Stimulated activated CD8-positive, alpha-beta memory T cell treated with anti-CD3 and anti-CD28 coated beads, Interleukin-15, amount 100 ng/mL, for 4 hours (primary cell): ENCODE measurements at regions not wholly inside any gene's neighbourhood (a gene's known extent, or its start where the extent isn't known, plus 50 kb on each side); places are given as distances from the start of the nearest gene placed in this dataset.

ENCODE experiments used
- DNase-seq, 2 donors: peaks; one replicate each; pipeline ENCODE4 v3.0.0-alpha.2; 2020; ENCODE audit warnings: low read depth in 2 of 2

- DNase-seq, result no peak
Measured at GRCh38 chr22:49119551-49119952, 708.1 kb downstream of the BRD1 start.

- DNase-seq, result no peak
Measured at GRCh38 chr22:49118065-49118464, 709.6 kb downstream of the BRD1 start.

- no peak for DNase-seq
Measured at GRCh38 chr22:49117486-49117885, 710.2 kb downstream of the BRD1 start.

- no peak for DNase-seq
Measured at GRCh38 chr22:49116486-49117120, 711.1 kb downstream of the BRD1 start.

DNA sequence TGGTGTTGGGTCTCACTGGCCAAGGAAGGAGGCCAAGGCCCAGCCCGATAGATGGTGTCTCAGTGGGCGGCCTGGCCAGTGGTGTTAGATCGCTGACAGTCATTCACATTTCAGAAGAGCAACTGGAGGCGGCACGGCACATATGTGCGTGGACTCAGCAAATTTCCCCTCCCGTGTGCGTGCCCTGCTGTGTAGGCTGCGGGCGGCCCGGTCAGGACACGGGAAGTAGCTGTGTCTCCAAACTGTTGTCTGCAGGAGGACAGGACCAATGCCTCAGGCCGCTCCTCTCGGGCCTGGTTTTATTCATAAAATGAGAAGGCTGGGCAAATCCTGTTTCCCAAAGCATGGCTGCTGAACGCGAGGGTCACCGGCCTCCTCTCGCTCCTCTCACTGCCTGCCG lies 711.7 kb downstream of the BRD1 start:
- DNase-seq, result no peak

DNA sequence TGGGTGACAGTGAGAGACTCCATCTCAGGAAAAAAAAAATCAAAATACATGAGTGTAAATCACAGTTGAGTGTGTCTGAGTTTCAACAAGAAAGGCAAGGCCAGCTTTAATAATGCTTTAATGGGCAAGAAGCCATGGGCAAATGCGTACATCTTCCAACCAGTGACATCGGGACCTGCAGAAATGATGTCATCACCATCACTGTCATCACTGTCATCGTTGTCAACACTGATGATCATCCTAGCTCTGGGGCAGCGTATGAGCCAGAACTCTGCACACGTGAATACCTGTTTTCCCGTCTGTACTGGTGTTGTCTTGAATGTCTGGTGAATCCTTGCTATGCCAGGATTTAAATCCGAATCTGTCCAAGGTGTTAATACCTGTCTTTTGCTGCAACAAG lies 712.5 kb downstream of the BRD1 start:
- DNase-seq, result no peak

- DNase-seq, result no peak
Measured at GRCh38 chr22:49113758-49114157, 713.9 kb downstream of the BRD1 start.

DNA sequence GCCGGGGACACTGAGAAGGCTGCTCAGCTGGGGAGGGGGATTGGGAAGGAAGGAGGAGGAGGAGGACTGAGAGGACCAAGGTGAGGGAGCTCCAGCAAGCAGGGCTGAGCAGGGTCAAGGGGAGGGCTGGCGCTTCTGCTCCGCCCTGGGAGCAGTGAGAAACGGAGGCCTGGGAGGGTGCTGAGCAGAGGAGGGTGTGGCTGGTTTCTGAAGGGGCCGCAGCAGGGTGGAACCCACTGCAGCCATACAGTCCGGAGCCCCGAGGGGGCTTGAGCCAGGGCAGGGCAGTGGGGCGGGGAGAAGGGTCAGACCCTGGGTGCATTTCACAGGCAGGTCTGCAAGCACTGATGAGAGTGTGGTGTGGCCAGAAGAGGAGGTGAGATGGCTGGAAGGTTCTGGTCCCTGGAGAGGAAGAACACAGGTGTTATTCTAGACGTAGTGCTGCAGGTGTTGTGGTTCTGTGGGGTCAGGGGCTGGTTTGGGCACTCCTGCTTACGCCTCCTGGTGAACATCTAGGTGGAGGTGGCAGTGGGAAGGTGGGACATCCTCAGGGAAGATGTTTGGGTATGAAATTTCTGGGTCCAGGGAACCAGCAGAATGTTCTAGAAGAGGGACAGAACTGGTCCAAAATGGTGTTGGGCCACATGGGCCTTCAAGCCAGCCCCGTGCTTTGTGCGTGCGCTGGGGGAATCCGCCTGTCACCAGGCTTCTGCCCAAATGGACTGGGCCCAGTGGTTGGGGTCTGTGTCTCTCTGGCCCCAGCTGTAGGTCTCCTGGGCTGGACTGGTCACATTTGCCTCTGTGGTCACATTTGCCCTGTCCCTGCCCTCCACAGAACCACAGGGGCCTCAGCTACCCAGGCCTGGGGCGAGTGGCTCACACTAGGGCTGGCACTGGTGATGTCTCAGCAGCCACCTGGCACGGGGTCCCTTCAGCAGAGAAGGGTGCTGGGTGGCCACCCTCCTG lies 714.7 kb downstream of the BRD1 start:
- DNase-seq, result no peak

GRCh38 chr22:49112176-49112575 lies 715.5 kb downstream of the BRD1 start:
- no peak for DNase-seq

GRCh38 chr22:49111085-49111484 lies 716.6 kb downstream of the BRD1 start:
- DNase-seq, result no peak

DNA sequence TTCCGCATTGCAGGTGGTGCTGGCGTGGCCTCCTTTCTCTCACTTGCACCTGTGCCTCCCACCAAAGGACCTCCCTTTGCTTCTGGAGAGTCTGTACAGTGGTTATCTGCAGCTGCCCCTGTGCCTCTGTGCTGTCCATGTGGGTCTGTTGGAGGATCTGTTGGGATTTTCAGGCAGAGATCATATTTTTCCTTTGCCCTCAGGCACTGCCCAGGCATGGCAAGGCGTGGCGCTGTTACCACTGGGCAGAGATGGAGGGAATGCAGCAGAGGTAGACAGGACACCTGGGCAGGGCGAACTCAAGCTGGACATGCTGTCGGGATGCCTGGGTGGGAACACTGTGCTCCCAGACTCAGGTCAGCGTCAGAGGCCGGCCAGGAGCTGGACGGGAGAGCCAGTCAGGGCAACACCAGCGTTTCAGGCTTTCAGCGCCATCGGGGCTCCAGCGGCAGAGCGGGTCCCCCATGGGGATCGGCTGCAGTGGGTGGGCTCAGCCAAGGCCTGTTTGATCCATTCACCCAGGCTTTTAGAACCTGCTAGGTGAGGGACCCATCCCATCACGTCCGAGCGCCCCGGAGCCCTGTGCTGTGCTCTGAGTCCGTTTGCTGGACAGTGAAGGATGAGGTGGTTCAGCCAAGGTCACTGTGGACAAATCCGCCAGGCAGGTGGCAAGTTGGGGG lies 718.9 kb downstream of the BRD1 start:
- DNase-seq, result no peak

- DNase-seq, result no peak
Measured at GRCh38 chr22:49107961-49108530, 719.6 kb downstream of the BRD1 start.

GRCh38 chr22:49107561-49107960 lies 720.1 kb downstream of the BRD1 start:
- no peak for DNase-seq

DNA sequence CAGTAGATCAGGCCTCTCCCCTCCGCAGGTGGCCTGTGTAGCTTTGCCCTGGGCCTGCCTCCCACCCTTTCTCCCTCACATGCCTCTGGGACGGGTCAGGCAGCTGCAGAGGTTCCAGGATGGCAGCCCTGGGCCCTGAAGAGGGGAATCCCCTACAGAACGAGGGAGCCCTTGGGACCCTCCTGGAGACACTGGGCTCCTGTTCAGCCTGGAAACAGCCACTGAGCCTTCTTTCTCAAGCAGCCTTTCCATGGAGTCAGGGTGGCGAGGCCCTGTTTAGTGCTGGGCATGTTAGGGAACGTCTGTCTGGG lies 720.9 kb downstream of the BRD1 start:
- no peak for DNase-seq

GRCh38 chr22:49106096-49106841 lies 721.4 kb downstream of the BRD1 start:
- DNase-seq, result no peak

GRCh38 chr22:49104434-49104833 lies 723.2 kb downstream of the BRD1 start:
- DNase-seq, result no peak

- no peak for DNase-seq
Measured at GRCh38 chr22:49103314-49104059, 724.2 kb downstream of the BRD1 start.

DNA sequence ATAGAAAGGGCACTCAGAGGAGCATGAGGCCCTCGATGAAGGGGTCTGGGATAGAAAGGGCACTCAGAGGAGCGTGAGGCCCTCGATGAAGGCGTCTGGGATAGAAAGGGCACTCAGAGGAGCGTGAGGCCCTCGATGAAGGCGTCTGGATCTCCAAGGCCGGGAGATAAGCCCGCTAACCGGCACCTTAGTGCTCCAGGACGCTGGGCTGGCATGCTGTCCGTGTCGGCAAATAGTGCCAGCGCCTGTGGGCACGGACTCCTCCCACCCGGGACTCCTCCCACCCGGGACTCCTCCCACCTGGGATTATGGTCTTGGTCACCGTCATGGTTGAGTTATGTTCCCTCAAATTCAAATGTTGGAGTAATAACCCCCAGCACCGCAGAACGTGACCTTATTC lies 725.3 kb downstream of the BRD1 start:
- no peak for DNase-seq

GRCh38 chr22:49101873-49102272 lies 725.8 kb downstream of the BRD1 start:
- DNase-seq, result no peak

- DNase-seq, result no peak
Measured at GRCh38 chr22:49101225-49101624, 726.4 kb downstream of the BRD1 start.

GRCh38 chr22:49100773-49101172 lies 726.9 kb downstream of the BRD1 start:
- no peak for DNase-seq
